H1 (cell line): ENCODE measurements at regions not wholly inside any gene's neighbourhood (a gene's known extent, or its start where the extent isn't known, plus 50 kb on each side); places are given as distances from the start of the nearest gene placed in this dataset.

Source experiments
- CTCF ChIA-PET: fragments of 300-600 bp; sonication (Branson Sonifier 250); formaldehyde crosslinking; loops from one replicate; lab custom pipeline; 2021; ENCODE audit not compliant: partially characterized antibody; lab: Charles Lee
- POLR2A ChIA-PET: fragments of 300-600 bp; sonication (Branson Sonifier 250); formaldehyde crosslinking; loops from one replicate; lab custom pipeline; 2021; ENCODE audit warnings: inconsistent platforms; ENCODE audit not compliant: partially characterized antibody; lab: Charles Lee
- DNase-seq, 2 experiments: peaks; one replicate each; pipeline versions ENCODE4 v3.0.0 to v3.0.0-alpha.2; 2010 to 2022; ENCODE audit warnings: low spot score in 2 of 2, low read depth in 1 of 2, mixed read lengths in 1 of 2
- FAIRE-seq: peaks from 2 replicates; lab custom pipeline; 2011; peaks lifted over from hg19 to GRCh38; lab: Jason Lieb, UNC
- H2AFZ ChIP-seq: 2 replicates; pipeline ENCODE4 v1.8.1; 2012; ENCODE audit warnings: low read length, inconsistent platforms
- H2AK5ac ChIP-seq: 2 replicates; pipeline ENCODE4 v1.6.1; 2013; ENCODE audit warnings: low read depth, low read length
- H2BK120ac ChIP-seq: replicated peaks from 2 replicates; pipeline ENCODE3; 2013; ENCODE audit warnings: low read depth, low read length, inconsistent platforms
- H2BK12ac ChIP-seq: 2 replicates; pipeline ENCODE4 v1.6.1; 2013; ENCODE audit warnings: low read depth, low read length
- H2BK15ac ChIP-seq: 2 replicates; pipeline ENCODE4 v1.6.1; 2013; ENCODE audit warnings: low read length
- H2BK20ac ChIP-seq: 2 replicates; pipeline ENCODE4 v1.6.1; 2013; ENCODE audit warnings: low read length
- H2BK5ac ChIP-seq: 2 replicates; pipeline ENCODE4 v1.6.1; 2013; ENCODE audit warnings: low read depth, low read length
- H3K14ac ChIP-seq: 2 replicates; pipeline ENCODE4 v1.6.1; 2013; ENCODE audit warnings: inconsistent platforms; ENCODE audit not compliant: insufficient read length
- H3K18ac ChIP-seq: 2 replicates; pipeline ENCODE4 v1.6.1; 2013; ENCODE audit warnings: low read length; ENCODE audit errors: extremely low read depth
- H3K23ac ChIP-seq: 2 replicates; pipeline ENCODE4 v1.6.1; 2013; ENCODE audit warnings: inconsistent platforms; ENCODE audit not compliant: insufficient read length
- H3K23me2 ChIP-seq: 2 replicates; pipeline ENCODE4 v1.6.1; 2013; ENCODE audit warnings: low read depth, low read length
- H3K27ac ChIP-seq: 2 replicates; pipeline ENCODE4 v1.6.1; 2011; ENCODE audit warnings: low read depth, low read length, inconsistent platforms
- H3K27me3 ChIP-seq, 4 experiments: replicated peaks in 1 of 4; 1 replicate in 1 of 4; 2 replicates in 3 of 4; pipeline versions ENCODE4 v1.6.1 to v1.8.1; 2011 to 2013; ENCODE audit warnings: low read length in 3 of 4, mild to moderate bottlenecking in 3 of 4, inconsistent platforms in 2 of 4, mixed read lengths in 2 of 4, moderate library complexity in 1 of 4; ENCODE audit not compliant: control insufficient read depth in 3 of 4, insufficient read depth in 3 of 4; ENCODE audit errors: extremely low read depth in 1 of 4
- H3K36me3 ChIP-seq, 4 experiments: 2 replicates each; pipeline versions ENCODE4 v1.6.1 to v1.8.1; 2011 to 2013; ENCODE audit warnings: mild to moderate bottlenecking in 4 of 4, low read length in 3 of 4, moderate library complexity in 2 of 4, control low read depth in 1 of 4, inconsistent platforms in 1 of 4; ENCODE audit not compliant: insufficient read depth in 4 of 4, control insufficient read depth in 2 of 4
- H3K4ac ChIP-seq: replicated peaks from 2 replicates; pipeline ENCODE3; 2013; ENCODE audit warnings: low read length, low read depth, mixed read lengths, inconsistent platforms; ENCODE audit not compliant: insufficient read length
- H3K4me1 ChIP-seq, 4 experiments: replicated peaks in 1 of 4; 1 replicate in 1 of 4; 2 replicates in 3 of 4; pipeline versions ENCODE4 v1.6.1 to v1.8.1; 2011 to 2013; ENCODE audit warnings: low read length in 3 of 4, inconsistent platforms in 2 of 4, mixed read lengths in 1 of 4; ENCODE audit not compliant: insufficient read depth in 4 of 4, control insufficient read depth in 3 of 4
- H3K4me2 ChIP-seq, 2 experiments: 2 replicates each; pipeline versions ENCODE4 v1.6.1 to v1.8.1; 2011 to 2013; ENCODE audit warnings: low read depth in 2 of 2, low read length in 2 of 2, control low read depth in 1 of 2, inconsistent platforms in 1 of 2, mild to moderate bottlenecking in 1 of 2; ENCODE audit not compliant: insufficient read depth in 1 of 2
- H3K4me3 ChIP-seq, 4 experiments: fragments of 200-600, 300-600 bp in 1 of 4; sonication (generic), shearing (Covaris generic), sonication (Bioruptor Twin) in 1 of 4; 2 replicates each; pipeline versions ENCODE4 v1.5.1 to v1.8.1; 2011 to 2016; ENCODE audit warnings: low read length in 4 of 4, low read depth in 3 of 4, control low read depth in 2 of 4, inconsistent platforms in 2 of 4, mild to moderate bottlenecking in 2 of 4, mixed read lengths in 1 of 4, moderate library complexity in 1 of 4; ENCODE audit not compliant: insufficient read depth in 2 of 4; ENCODE audit errors: extremely low read depth in 1 of 4
- H3K56ac ChIP-seq: replicated peaks from 2 replicates; pipeline ENCODE3; 2013; ENCODE audit warnings: low read depth, mild to moderate bottlenecking, mixed read lengths, low read length, inconsistent platforms; ENCODE audit not compliant: insufficient read length
- H3K79me1 ChIP-seq: 2 replicates; pipeline ENCODE4 v1.6.1; 2013; ENCODE audit warnings: low read depth, low read length, control low read depth
- H3K79me2 ChIP-seq, 2 experiments: 2 replicates each; pipeline versions ENCODE4 v1.6.1 to v1.8.1; 2012 to 2013; ENCODE audit warnings: low read length in 2 of 2, mild to moderate bottlenecking in 2 of 2, inconsistent platforms in 1 of 2; ENCODE audit not compliant: insufficient read depth in 2 of 2, control insufficient read depth in 1 of 2
- H3K9ac ChIP-seq, 4 experiments: replicated peaks in 1 of 4; 1 replicate in 1 of 4; 2 replicates in 3 of 4; pipeline versions ENCODE4 v1.6.1 to v1.8.1; 2011 to 2013; ENCODE audit warnings: low read depth in 3 of 4, low read length in 3 of 4, control low read depth in 2 of 4, mild to moderate bottlenecking in 2 of 4, moderate library complexity in 2 of 4, inconsistent platforms in 1 of 4; ENCODE audit errors: extremely low read depth in 1 of 4
- H3K9me3 ChIP-seq, 2 experiments: 2 replicates each; pipeline versions ENCODE4 v1.6.1 to v1.8.1; 2012 to 2013; ENCODE audit warnings: mild to moderate bottlenecking in 2 of 2, moderate library complexity in 2 of 2, control low read depth in 1 of 2, inconsistent platforms in 1 of 2, low read depth in 1 of 2, low read length in 1 of 2, mixed read lengths in 1 of 2; ENCODE audit not compliant: insufficient read depth in 2 of 2
- H4K20me1 ChIP-seq, 2 experiments: replicated peaks in 1 of 2; 2 replicates each; pipeline versions ENCODE3 to v1.8.1; 2011 to 2013; ENCODE audit warnings: inconsistent platforms in 2 of 2, low read length in 2 of 2, mild to moderate bottlenecking in 1 of 2; ENCODE audit not compliant: insufficient read depth in 2 of 2, control insufficient read depth in 1 of 2
- H4K5ac ChIP-seq: 2 replicates; pipeline ENCODE4 v1.6.1; 2013; ENCODE audit warnings: low read length, low read depth, mixed read lengths, inconsistent platforms; ENCODE audit not compliant: insufficient read length
- H4K8ac ChIP-seq: 2 replicates; pipeline ENCODE4 v1.8.0; 2013; ENCODE audit warnings: mild to moderate bottlenecking, moderate library complexity, low read length, inconsistent platforms; ENCODE audit not compliant: insufficient read depth; ENCODE audit errors: extremely low read depth
- H4K91ac ChIP-seq: replicated peaks from 2 replicates; pipeline ENCODE3; 2013; ENCODE audit warnings: low read length, mixed read lengths, inconsistent platforms; ENCODE audit not compliant: insufficient read length
- ASH2L ChIP-seq: fragments of 200-600, 300-600 bp; sonication (generic); IDR thresholded peaks from one replicate; pipeline ENCODE4 v1.7.1; 2017; ENCODE audit warnings: low read length
- BRCA1 ChIP-seq: IDR thresholded peaks from 2 replicates; pipeline ENCODE4 v1.6.1; 2012; ENCODE audit warnings: low read depth, low read length, improper control_type of control experiment
- GABPA ChIP-seq: IDR thresholded peaks from 2 replicates; pipeline ENCODE4 v1.6.1; 2011; ENCODE audit warnings: mild to moderate bottlenecking, low read length, moderate library complexity, borderline replicate concordance; ENCODE audit not compliant: insufficient read depth
- NANOG ChIP-seq: IDR thresholded peaks from 2 replicates; pipeline ENCODE4 v1.6.1; 2011; ENCODE audit warnings: low read length, low read depth, mild to moderate bottlenecking, inconsistent platforms; ENCODE audit not compliant: insufficient read depth, poor library complexity, severe bottlenecking
- POLR2AphosphoS5 ChIP-seq: IDR thresholded peaks from 2 replicates; pipeline ENCODE4 v1.6.1; 2011; ENCODE audit warnings: low read depth, low read length
- RNF2 ChIP-seq: fragments of 200-900, 300-1000 bp; sonication (generic); IDR thresholded peaks from 2 replicates; pipeline ENCODE4 v1.7.1; 2016; ENCODE audit warnings: borderline replicate concordance, low read depth, mild to moderate bottlenecking, antibody characterized with exemption, low read length; ENCODE audit not compliant: poor library complexity, severe bottlenecking; ENCODE audit errors: missing control alignments
- SIRT6 ChIP-seq: IDR thresholded peaks from one replicate; pipeline ENCODE4 v1.7.1; 2012; ENCODE audit warnings: low read length, inconsistent platforms
- SP1 ChIP-seq: IDR thresholded peaks from 2 replicates; pipeline ENCODE4 v1.6.1; 2011; ENCODE audit warnings: low read depth, low read length
- SP4 ChIP-seq: IDR thresholded peaks from 2 replicates; pipeline ENCODE4 v1.6.1; 2012; ENCODE audit warnings: low read length, inconsistent platforms
- SUZ12 ChIP-seq: fragments of 200-600 bp; sonication (generic); IDR thresholded peaks from 2 replicates; pipeline ENCODE4 v1.6.1; 2012; ENCODE audit warnings: mild to moderate bottlenecking, inconsistent platforms, low read length, moderate library complexity, mixed read lengths
- TAF7 ChIP-seq: optimal IDR thresholded peaks from 2 replicates; pipeline ENCODE3; 2011; ENCODE audit warnings: low read depth, mild to moderate bottlenecking, inconsistent platforms, low read length, moderate library complexity, borderline replicate concordance
- TCF12 ChIP-seq: IDR thresholded peaks from 2 replicates; pipeline ENCODE4 v1.6.1; 2011; ENCODE audit warnings: low read depth, mild to moderate bottlenecking, low read length
- WGBS, 2 experiments: shearing (Covaris generic) in 1 of 2; methylation state at CpG; one replicate each; pipeline versions ENCODE4 v1.1.6 to v1.1.7; 2013 to 2015; ENCODE audit warnings: low lambda C conversion rate in 2 of 2, mixed read lengths in 2 of 2, inconsistent platforms in 1 of 2, low coverage in 1 of 2, missing lambda C conversion rate in 1 of 2; ENCODE audit not compliant: insufficient replicate concordance in 2 of 2, insufficient coverage in 1 of 2, insufficient read length in 1 of 2; ENCODE audit errors: extremely low coverage in 1 of 2, missing lambda C conversion rate in 1 of 2; 5-methylcytosine and 5-hydroxymethylcytosine counted together

DNA sequence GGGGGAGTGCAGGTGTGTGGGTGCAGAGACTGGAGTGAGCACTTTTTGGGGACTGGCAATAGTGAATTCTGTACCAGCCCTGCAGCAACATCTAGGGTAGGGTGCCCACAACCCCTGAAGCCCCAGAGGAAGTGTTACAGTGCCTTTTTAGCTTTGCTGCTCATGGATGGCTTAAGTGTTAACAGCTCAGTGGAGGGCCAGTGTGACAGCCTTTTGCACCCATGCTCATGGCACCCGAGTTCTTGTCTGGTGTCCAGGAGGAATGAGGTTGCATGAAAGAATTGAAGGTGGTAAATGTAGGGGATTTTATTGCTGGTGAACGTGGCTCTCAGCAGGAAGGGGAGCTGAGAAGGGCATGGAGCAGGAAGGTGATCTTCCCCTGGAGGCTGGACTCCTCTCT is 107.3 kb downstream of the MRPL36 start:
- Histone ChIP-seq H4K20me1 (peaks cover 0 to 2% of the 10 kb centered on the region in 2 experiments), H3K79me1 (no peaks in the 10 kb centered on the region), H3K27ac (no peak overlapping the region), H3K4ac (no peak overlapping the region), H3K79me2 (no peaks in the 10 kb centered on the region), H3K27me3 (no peaks in the 10 kb centered on the region), H3K23me2 (peaks cover 2% of the 10 kb centered on the region)
- POLR2A ChIA-PET = no interaction called here
- DNase-seq = no peak
- TF ChIP-seq ASH2L = no peak
- TF ChIP-seq NANOG = no peak
- TF ChIP-seq SUZ12 = no peak
- TF ChIP-seq GABPA = no peak
- TF ChIP-seq SP1 = no peak
- TF ChIP-seq SP4 = no peak
- TF ChIP-seq RNF2 = no peak
- TF ChIP-seq BRCA1 = no peak
- no peak for TF ChIP-seq TAF7
- no peak for TF ChIP-seq TCF12
- no peak for TF ChIP-seq SIRT6
- no peak for TF ChIP-seq POLR2AphosphoS5
- TF ChIP-seq, all 59 proteins: peak for 0
- no peak overlapping the region for H2BK120ac ChIP-seq
- H3K36me3 ChIP-seq = no peaks in the 10 kb centered on the region
- no peak for FAIRE-seq
- H3K4me2 ChIP-seq = no peak overlapping the region
- no peak overlapping the region for H3K23ac ChIP-seq
- H3K18ac ChIP-seq = no peak overlapping the region
- H3K4me1 ChIP-seq = no peaks in the 10 kb centered on the region
- no peak overlapping the region for H4K5ac ChIP-seq
- no peak overlapping the region for H2AFZ ChIP-seq
- H2BK12ac ChIP-seq = no peak overlapping the region
- H3K9me3 ChIP-seq = no peaks in the 10 kb centered on the region
- WGBS, 2 experiments = 82% methylated on average over 2 of the region's 2 CpGs; no CpG with 5 or more reads in 1 of the 2 experiments
- no peak overlapping the region for H2BK15ac ChIP-seq
- H4K8ac ChIP-seq = no peak overlapping the region
- H4K91ac ChIP-seq = no peak overlapping the region
- no peak overlapping the region for H2BK20ac ChIP-seq
- no peak overlapping the region for H3K56ac ChIP-seq
- H2AK5ac ChIP-seq = no peak overlapping the region
- H3K4me3 ChIP-seq = no peak overlapping the region
- H2BK5ac ChIP-seq = no peak overlapping the region
- H3K14ac ChIP-seq = no peak overlapping the region
- no peak overlapping the region; a peak in 1 of 7 replicates for H3K9ac ChIP-seq
- CTCF ChIA-PET = interaction anchor here (0.8 to 1.0 kb wide), 2 partner anchors 9 to 46 kb away, joined by 3 read pairs; no protein-coding TSS in a partner anchor
